K562 (cell line): ENCODE measurements at regions not wholly inside any gene's neighbourhood (a gene's known extent, or its start where the extent isn't known, plus 50 kb on each side); places are given as distances from the start of the nearest gene placed in this dataset.

Experiments
- ATAC-seq: fragments of 200-7000 bp; cut with Tn5 transposase; 3 replicates; pipeline ENCODE4 v1.9.1; 2020; ENCODE audit warnings: moderate library complexity
- BruUV-seq: library from RNA; stranded (reverse); fragments of 400-500 nt; replicated peaks from 2 replicates; lab custom pipeline; 2021; lab: Mats Ljungman, UMichigan
- CTCF ChIA-PET: fragments of 300-600 bp; formaldehyde crosslinking; extraction: SDS; loops from one replicate; lab custom pipeline; 2021; ENCODE audit warnings: low intra/inter-chr PET ratio; lab: Yijun Ruan, JAX
- POLR2A ChIA-PET: fragments of 300-600, 350-650 bp; sonication (Branson Sonifier 250); formaldehyde crosslinking; extraction: SDS; loops from one replicate; lab custom pipeline; 2021; ENCODE audit warnings: antibody characterized with exemption, inconsistent platforms; lab: Yijun Ruan, JAX
- DNase-seq, 4 experiments: peaks; one replicate each; pipeline versions ENCODE4 v3.0.0 to v3.0.0-alpha.2; 2011 to 2018; ENCODE audit warnings: low spot score in 3 of 4, mixed read lengths in 3 of 4; ENCODE audit errors: extremely low read depth in 1 of 4
- FAIRE-seq: peaks from 2 replicates; lab custom pipeline; 2011; peaks lifted over from hg19 to GRCh38; lab: Jason Lieb, UNC
- H2AFZ ChIP-seq: 2 replicates; pipeline ENCODE4 v1.6.0; 2011; ENCODE audit warnings: low read depth, low read length, control low read depth, inconsistent platforms
- H3K27ac ChIP-seq: fragments of 200-600 bp; 3 replicates; pipeline ENCODE4 v1.8.0; 2011; ENCODE audit warnings: low read depth, mild to moderate bottlenecking, control low read depth, inconsistent platforms, low read length, moderate library complexity, mixed read lengths; ENCODE audit errors: extremely low read depth
- H3K27me3 ChIP-seq, 2 experiments: fragments of 300-600 bp in 1 of 2; 2 replicates in 1 of 2; 3 replicates in 1 of 2; pipeline versions ENCODE4 v1.6.0 to v1.8.0; 2011; ENCODE audit warnings: inconsistent platforms in 2 of 2, low read length in 2 of 2, mild to moderate bottlenecking in 1 of 2, mixed read lengths in 1 of 2, moderate library complexity in 1 of 2; ENCODE audit not compliant: control insufficient read depth in 2 of 2, insufficient read depth in 2 of 2
- H3K36me3 ChIP-seq: fragments of 300-600 bp; 3 replicates; pipeline ENCODE4 v1.8.0; 2011; ENCODE audit warnings: mild to moderate bottlenecking, low read length, inconsistent platforms; ENCODE audit not compliant: control insufficient read depth, insufficient read depth
- H3K4me1 ChIP-seq, 2 experiments: fragments of 200-600 bp in 1 of 2; replicated peaks in 1 of 2; 2 replicates in 1 of 2; 3 replicates in 1 of 2; pipeline versions ENCODE4 v1.5.1 to v1.8.0; 2011; ENCODE audit warnings: inconsistent platforms in 2 of 2, low read length in 2 of 2, mild to moderate bottlenecking in 1 of 2, mixed read lengths in 1 of 2, moderate library complexity in 1 of 2; ENCODE audit not compliant: control insufficient read depth in 2 of 2, insufficient read depth in 2 of 2
- H3K4me2 ChIP-seq: 2 replicates; pipeline ENCODE4 v1.6.1; 2011; ENCODE audit warnings: low read length, control low read depth, inconsistent platforms, mixed read lengths; ENCODE audit not compliant: insufficient read depth
- H3K4me3 ChIP-seq: fragments of 200-600 bp; sonication (generic), shearing (Covaris generic); 2 replicates; pipeline ENCODE4 v1.5.1; 2016; ENCODE audit warnings: control low read depth, inconsistent platforms
- H3K79me2 ChIP-seq: fragments of 200-600 bp; 3 replicates; pipeline ENCODE4 v1.8.0; 2011; ENCODE audit warnings: low read length, inconsistent platforms; ENCODE audit not compliant: control insufficient read depth, insufficient read depth
- H3K9ac ChIP-seq, 2 experiments: 2 replicates each; pipeline versions ENCODE4 v1.6.0 to v1.6.1; 2011; ENCODE audit warnings: low read depth in 2 of 2, low read length in 2 of 2, control low read depth in 1 of 2, inconsistent platforms in 1 of 2, mild to moderate bottlenecking in 1 of 2, mixed read lengths in 1 of 2; ENCODE audit not compliant: insufficient read depth in 1 of 2
- H3K9me1 ChIP-seq: one replicate; pipeline ENCODE4 v1.6.0; 2011; ENCODE audit warnings: inconsistent platforms, mild to moderate bottlenecking, low read length, moderate library complexity; ENCODE audit not compliant: control insufficient read depth, insufficient read depth
- H3K9me3 ChIP-seq: replicated peaks from 2 replicates; pipeline ENCODE4 v1.5.1; 2011; ENCODE audit warnings: low read depth, low read length, inconsistent platforms; ENCODE audit not compliant: control insufficient read depth, insufficient read depth
- H4K20me1 ChIP-seq: replicated peaks from 2 replicates; pipeline ENCODE4 v1.6.1; 2011; ENCODE audit warnings: low read length, inconsistent platforms, mixed read lengths; ENCODE audit not compliant: control insufficient read depth, insufficient read depth
- ARHGAP35 ChIP-seq: fragments of 450-650 bp; IDR thresholded peaks from 2 replicates; pipeline ENCODE4 v1.6.1; 2018; ENCODE audit not compliant: partially characterized antibody
- ARID3A ChIP-seq: IDR thresholded peaks from 2 replicates; pipeline ENCODE4 v1.6.1; 2012; ENCODE audit warnings: low read depth, low read length, improper control_type of control experiment, borderline replicate concordance
- CLOCK ChIP-seq: fragments of 250-450 bp; sonication (Bioruptor Pico); IDR thresholded peaks from 2 replicates; pipeline ENCODE4 v1.4.0; 2020; ENCODE audit warnings: mild to moderate bottlenecking, moderate library complexity, borderline replicate concordance
- KDM1A ChIP-seq, 2 experiments: fragments of 450-650 bp; IDR thresholded peaks; 2 replicates each; pipeline ENCODE4 v1.6.1; 2016; ENCODE audit warnings: mild to moderate bottlenecking in 2 of 2
- MXI1 ChIP-seq: IDR thresholded peaks from 2 replicates; pipeline ENCODE4 v1.6.1; 2011; ENCODE audit warnings: low read depth, mild to moderate bottlenecking, improper control_type of control experiment, low read length
- POLR2G ChIP-seq: fragments of 200-400 bp; formaldehyde crosslinking; IDR thresholded peaks from 2 replicates; pipeline ENCODE4 v1.6.1; 2017; ENCODE audit warnings: low read depth, mild to moderate bottlenecking, antibody characterized with exemption, low read length, moderate library complexity
- TARDBP ChIP-seq: fragments of 450-650 bp; IDR thresholded peaks from 2 replicates; pipeline ENCODE4 v1.6.1; 2016
- TCF3 ChIP-seq: sonication (generic); formaldehyde crosslinking; IDR thresholded peaks from 2 replicates; pipeline ENCODE4 v1.4.0; 2020; ENCODE audit warnings: mild to moderate bottlenecking, missing genetic modification reagents
- ZBTB5 ChIP-seq: fragments of 450-650 bp; IDR thresholded peaks from 2 replicates; pipeline ENCODE4 v1.6.1; 2017; ENCODE audit warnings: antibody characterized with exemption
- WGBS: fragments of 100-300 bp; shearing (Covaris generic); methylation state at CpG from one replicate; pipeline ENCODE4 v1.1.6; 2016; ENCODE audit warnings: low coverage, mixed read lengths; ENCODE audit not compliant: insufficient coverage; ENCODE audit errors: missing lambda C conversion rate; 5-methylcytosine and 5-hydroxymethylcytosine counted together
- in situ Hi-C: fragments of 300-500 bp; cut with MboI; formaldehyde crosslinking; loops from 4 replicates; pipeline ENCODE4 v1.15.0; 2018; ENCODE audit warnings: inconsistent platforms, mixed read lengths
- intact Hi-C: fragments of 100-400 bp; cut with micrococcal nuclease; formaldehyde crosslinking; loops from 2 replicates; pipeline ENCODE4 v1.14.2; 2022

- Histone ChIP-seq H3K4me1 (no peaks in the 10 kb centered on the region), H3K9ac (no peak overlapping the region), H3K27me3 (no peaks in the 10 kb centered on the region), H2AFZ (no peak overlapping the region), H3K9me3 (no peaks in the 10 kb centered on the region), H3K36me3 (no peaks in the 10 kb centered on the region), H3K4me3 (no peak overlapping the region), H4K20me1 (no peaks in the 10 kb centered on the region), H3K79me2 (no peaks in the 10 kb centered on the region), H3K27ac (no peak overlapping the region), H3K4me2 (no peak overlapping the region)
- BruUV-seq: no TSS peak
- intact Hi-C loops: no loop called here
- in situ Hi-C loops: no loop called here
- POLR2A ChIA-PET: no interaction called here
- DNase-seq (no peak), FAIRE-seq (no peak)
- CTCF ChIA-PET: no interaction called here
- WGBS: 0% methylated on average over 3 of the region's 3 CpGs
- TF ChIP-seq ARID3A (no peak), TCF3 (CRISPR knock-in tag) (no peak), KDM1A (IDR thresholded peaks at IDR 0.05) (no peak), MXI1 (no peak), TARDBP (no peak), ARHGAP35 (no peak), CLOCK (CRISPR knock-in tag) (no peak), POLR2G (no peak), ZBTB5 (no peak)
- TF ChIP-seq, all 486 proteins: peak for 0
- H3K9me1 ChIP-seq: no peaks in the 10 kb centered on the region
- no peak for ATAC-seq
Observed at GRCh38 chr11:26048271-26048670, 283.7 kb upstream of the ANO3 start.
